ENCODE measurements at regions not wholly inside any gene's neighbourhood (a gene's known extent, or its start where the extent isn't known, plus 50 kb on each side); places are given as distances from the start of the nearest gene placed in this dataset.

GRCh38 chr3:117955196-117955595 is 1079.5 kb downstream of the IGSF11 start:
- TF ChIP-seq CTCF (IDR thresholded peaks at IDR 0.05) (no peak), POLR2A (IDR thresholded peaks at IDR 0.05) (no peak)
